ENCODE measurements at regions not wholly inside any gene's neighbourhood (a gene's known extent, or its start where the extent isn't known, plus 50 kb on each side); places are given as distances from the start of the nearest gene placed in this dataset.

GRCh38 chr10:44792119-44792775 lies 118.9 kb upstream of the TMEM72 start:
- Histone ChIP-seq H3K4me3 (no peak overlapping the region), H3K27me3 (no peaks in the 10 kb centered on the region), H3K36me3 (no peaks in the 10 kb centered on the region), H3K4me1 (peaks cover 0 to 5% (median 0%) of the 10 kb centered on the region in 9 donors), H3K27ac (no peak overlapping the region), H3K9me3 (no peaks in the 10 kb centered on the region)
- TF ChIP-seq CTCF (IDR thresholded peaks at IDR 0.05): no peak
- DNase-seq (no peak), ATAC-seq (peak in 3 of 8 donors; percentile 30 to 42 (median 31))
- WGBS, 2 donors: 64 to 70% methylated on average over 5 of the region's 5 CpGs
- intact Hi-C loops (cut with DNase I): no loop called here

GRCh38 chr10:44799966-44800365 lies 111.2 kb upstream of the TMEM72 start:
- Histone ChIP-seq H3K4me3 (no peak overlapping the region), H3K4me1 (peaks cover 0 to 32% (median 13%) of the 10 kb centered on the region in 9 donors), H3K27me3 (no peaks in the 10 kb centered on the region), H3K36me3 (no peaks in the 10 kb centered on the region), H3K27ac (no peak overlapping the region), H3K9me3 (no peaks in the 10 kb centered on the region)
- ATAC-seq: no peak
- DNase-seq: no peak
- intact Hi-C loops (cut with DNase I): loop anchor here in 1 of 10 donors (5.0 kb wide), 1 partner anchor 73 kb away; no protein-coding TSS in a partner anchor
- TF ChIP-seq CTCF (IDR thresholded peaks at IDR 0.05): no peak
- WGBS, 2 donors: 71 to 73% methylated on average over 2 of the region's 2 CpGs

- no peaks in the 10 kb centered on the region for H3K36me3 ChIP-seq
- DNase-seq (peak; percentile 91), ATAC-seq (peak; percentile 78 to 97 (median 92))
- TF ChIP-seq CTCF (IDR thresholded peaks at IDR 0.05): no peak
- intact Hi-C loops (cut with DNase I): loop anchor here in 1 of 10 donors (5.0 kb wide), 1 partner anchor 74 kb away; no protein-coding TSS in a partner anchor
- H3K4me1 ChIP-seq: peaks cover 0 to 48% (median 29%) of the 10 kb centered on the region in 9 donors
- 53 to 56% methylated on average over 6 of the region's 6 CpGs for WGBS, 2 donors
- H3K27me3 ChIP-seq: no peaks in the 10 kb centered on the region
- no peaks in the 10 kb centered on the region for H3K9me3 ChIP-seq
- peak overlapping the region in 7 of 10 donors; percentile 8 to 51 (median 37) for H3K27ac ChIP-seq
- H3K4me3 ChIP-seq: no peak overlapping the region
Measured at GRCh38 chr10:44801383-44802327, 109.5 kb upstream of the TMEM72 start.

- WGBS, 2 donors: 54% methylated on average over 2 of the region's 2 CpGs
- DNase-seq (no peak), ATAC-seq (no peak)
- Histone ChIP-seq H3K4me1 (peaks cover 0 to 61% (median 38%) of the 10 kb centered on the region in 9 donors), H3K4me3 (no peak overlapping the region), H3K27me3 (no peaks in the 10 kb centered on the region), H3K27ac (no peak overlapping the region), H3K36me3 (no peaks in the 10 kb centered on the region), H3K9me3 (peaks cover 0 to 3% (median 0%) of the 10 kb centered on the region in 11 donors)
- intact Hi-C loops (cut with DNase I): loop anchor here in 1 of 10 donors (5.0 kb wide), 1 partner anchor 77 kb away; no protein-coding TSS in a partner anchor
- TF ChIP-seq CTCF (IDR thresholded peaks at IDR 0.05): no peak
Measured at GRCh38 chr10:44803862-44804261, 107.3 kb upstream of the TMEM72 start.

Data from heart right ventricle (tissue), 16 donors.